H1 (cell line): ENCODE measurements at regions not wholly inside any gene's neighbourhood (a gene's known extent, or its start where the extent isn't known, plus 50 kb on each side); places are given as distances from the start of the nearest gene placed in this dataset.

ENCODE experiments used
- CTCF ChIA-PET: fragments of 300-600 bp; sonication (Branson Sonifier 250); formaldehyde crosslinking; loops from one replicate; lab custom pipeline; 2021; ENCODE audit not compliant: partially characterized antibody; lab: Charles Lee
- POLR2A ChIA-PET: fragments of 300-600 bp; sonication (Branson Sonifier 250); formaldehyde crosslinking; loops from one replicate; lab custom pipeline; 2021; ENCODE audit warnings: inconsistent platforms; ENCODE audit not compliant: partially characterized antibody; lab: Charles Lee
- DNase-seq, 2 experiments: peaks; one replicate each; pipeline versions ENCODE4 v3.0.0 to v3.0.0-alpha.2; 2010 to 2022; ENCODE audit warnings: low spot score in 2 of 2, low read depth in 1 of 2, mixed read lengths in 1 of 2
- FAIRE-seq: peaks from 2 replicates; lab custom pipeline; 2011; peaks lifted over from hg19 to GRCh38; lab: Jason Lieb, UNC
- H2AFZ ChIP-seq: 2 replicates; pipeline ENCODE4 v1.8.1; 2012; ENCODE audit warnings: low read length, inconsistent platforms
- H2AK5ac ChIP-seq: 2 replicates; pipeline ENCODE4 v1.6.1; 2013; ENCODE audit warnings: low read depth, low read length
- H2BK120ac ChIP-seq: replicated peaks from 2 replicates; pipeline ENCODE3; 2013; ENCODE audit warnings: low read depth, low read length, inconsistent platforms
- H2BK12ac ChIP-seq: 2 replicates; pipeline ENCODE4 v1.6.1; 2013; ENCODE audit warnings: low read depth, low read length
- H2BK15ac ChIP-seq: 2 replicates; pipeline ENCODE4 v1.6.1; 2013; ENCODE audit warnings: low read length
- H2BK20ac ChIP-seq: 2 replicates; pipeline ENCODE4 v1.6.1; 2013; ENCODE audit warnings: low read length
- H2BK5ac ChIP-seq: 2 replicates; pipeline ENCODE4 v1.6.1; 2013; ENCODE audit warnings: low read depth, low read length
- H3K14ac ChIP-seq: 2 replicates; pipeline ENCODE4 v1.6.1; 2013; ENCODE audit warnings: inconsistent platforms; ENCODE audit not compliant: insufficient read length
- H3K18ac ChIP-seq: 2 replicates; pipeline ENCODE4 v1.6.1; 2013; ENCODE audit warnings: low read length; ENCODE audit errors: extremely low read depth
- H3K23ac ChIP-seq: 2 replicates; pipeline ENCODE4 v1.6.1; 2013; ENCODE audit warnings: inconsistent platforms; ENCODE audit not compliant: insufficient read length
- H3K23me2 ChIP-seq: 2 replicates; pipeline ENCODE4 v1.6.1; 2013; ENCODE audit warnings: low read depth, low read length
- H3K27ac ChIP-seq: 2 replicates; pipeline ENCODE4 v1.6.1; 2011; ENCODE audit warnings: low read depth, low read length, inconsistent platforms
- H3K27me3 ChIP-seq, 4 experiments: replicated peaks in 1 of 4; 1 replicate in 1 of 4; 2 replicates in 3 of 4; pipeline versions ENCODE4 v1.6.1 to v1.8.1; 2011 to 2013; ENCODE audit warnings: low read length in 3 of 4, mild to moderate bottlenecking in 3 of 4, inconsistent platforms in 2 of 4, mixed read lengths in 2 of 4, moderate library complexity in 1 of 4; ENCODE audit not compliant: control insufficient read depth in 3 of 4, insufficient read depth in 3 of 4; ENCODE audit errors: extremely low read depth in 1 of 4
- H3K36me3 ChIP-seq, 4 experiments: 2 replicates each; pipeline versions ENCODE4 v1.6.1 to v1.8.1; 2011 to 2013; ENCODE audit warnings: mild to moderate bottlenecking in 4 of 4, low read length in 3 of 4, moderate library complexity in 2 of 4, control low read depth in 1 of 4, inconsistent platforms in 1 of 4; ENCODE audit not compliant: insufficient read depth in 4 of 4, control insufficient read depth in 2 of 4
- H3K4ac ChIP-seq: replicated peaks from 2 replicates; pipeline ENCODE3; 2013; ENCODE audit warnings: low read length, low read depth, mixed read lengths, inconsistent platforms; ENCODE audit not compliant: insufficient read length
- H3K4me1 ChIP-seq, 4 experiments: replicated peaks in 1 of 4; 1 replicate in 1 of 4; 2 replicates in 3 of 4; pipeline versions ENCODE4 v1.6.1 to v1.8.1; 2011 to 2013; ENCODE audit warnings: low read length in 3 of 4, inconsistent platforms in 2 of 4, mixed read lengths in 1 of 4; ENCODE audit not compliant: insufficient read depth in 4 of 4, control insufficient read depth in 3 of 4
- H3K4me2 ChIP-seq, 2 experiments: 2 replicates each; pipeline versions ENCODE4 v1.6.1 to v1.8.1; 2011 to 2013; ENCODE audit warnings: low read depth in 2 of 2, low read length in 2 of 2, control low read depth in 1 of 2, inconsistent platforms in 1 of 2, mild to moderate bottlenecking in 1 of 2; ENCODE audit not compliant: insufficient read depth in 1 of 2
- H3K4me3 ChIP-seq, 4 experiments: fragments of 200-600, 300-600 bp in 1 of 4; sonication (generic), shearing (Covaris generic), sonication (Bioruptor Twin) in 1 of 4; 2 replicates each; pipeline versions ENCODE4 v1.5.1 to v1.8.1; 2011 to 2016; ENCODE audit warnings: low read length in 4 of 4, low read depth in 3 of 4, control low read depth in 2 of 4, inconsistent platforms in 2 of 4, mild to moderate bottlenecking in 2 of 4, mixed read lengths in 1 of 4, moderate library complexity in 1 of 4; ENCODE audit not compliant: insufficient read depth in 2 of 4; ENCODE audit errors: extremely low read depth in 1 of 4
- H3K56ac ChIP-seq: replicated peaks from 2 replicates; pipeline ENCODE3; 2013; ENCODE audit warnings: low read depth, mild to moderate bottlenecking, mixed read lengths, low read length, inconsistent platforms; ENCODE audit not compliant: insufficient read length
- H3K79me1 ChIP-seq: 2 replicates; pipeline ENCODE4 v1.6.1; 2013; ENCODE audit warnings: low read depth, low read length, control low read depth
- H3K79me2 ChIP-seq, 2 experiments: 2 replicates each; pipeline versions ENCODE4 v1.6.1 to v1.8.1; 2012 to 2013; ENCODE audit warnings: low read length in 2 of 2, mild to moderate bottlenecking in 2 of 2, inconsistent platforms in 1 of 2; ENCODE audit not compliant: insufficient read depth in 2 of 2, control insufficient read depth in 1 of 2
- H3K9ac ChIP-seq, 4 experiments: replicated peaks in 1 of 4; 1 replicate in 1 of 4; 2 replicates in 3 of 4; pipeline versions ENCODE4 v1.6.1 to v1.8.1; 2011 to 2013; ENCODE audit warnings: low read depth in 3 of 4, low read length in 3 of 4, control low read depth in 2 of 4, mild to moderate bottlenecking in 2 of 4, moderate library complexity in 2 of 4, inconsistent platforms in 1 of 4; ENCODE audit errors: extremely low read depth in 1 of 4
- H3K9me3 ChIP-seq, 2 experiments: 2 replicates each; pipeline versions ENCODE4 v1.6.1 to v1.8.1; 2012 to 2013; ENCODE audit warnings: mild to moderate bottlenecking in 2 of 2, moderate library complexity in 2 of 2, control low read depth in 1 of 2, inconsistent platforms in 1 of 2, low read depth in 1 of 2, low read length in 1 of 2, mixed read lengths in 1 of 2; ENCODE audit not compliant: insufficient read depth in 2 of 2
- H4K20me1 ChIP-seq, 2 experiments: replicated peaks in 1 of 2; 2 replicates each; pipeline versions ENCODE3 to v1.8.1; 2011 to 2013; ENCODE audit warnings: inconsistent platforms in 2 of 2, low read length in 2 of 2, mild to moderate bottlenecking in 1 of 2; ENCODE audit not compliant: insufficient read depth in 2 of 2, control insufficient read depth in 1 of 2
- H4K5ac ChIP-seq: 2 replicates; pipeline ENCODE4 v1.6.1; 2013; ENCODE audit warnings: low read length, low read depth, mixed read lengths, inconsistent platforms; ENCODE audit not compliant: insufficient read length
- H4K8ac ChIP-seq: 2 replicates; pipeline ENCODE4 v1.8.0; 2013; ENCODE audit warnings: mild to moderate bottlenecking, moderate library complexity, low read length, inconsistent platforms; ENCODE audit not compliant: insufficient read depth; ENCODE audit errors: extremely low read depth
- H4K91ac ChIP-seq: replicated peaks from 2 replicates; pipeline ENCODE3; 2013; ENCODE audit warnings: low read length, mixed read lengths, inconsistent platforms; ENCODE audit not compliant: insufficient read length
- TEAD4 ChIP-seq: IDR thresholded peaks from 2 replicates; pipeline ENCODE4 v1.6.1; 2012; ENCODE audit warnings: low read depth, low read length, inconsistent platforms, mixed read lengths
- YY1 ChIP-seq: IDR thresholded peaks from 2 replicates; pipeline ENCODE4 v1.6.1; 2011; ENCODE audit warnings: low read depth, mild to moderate bottlenecking, low read length
- WGBS, 2 experiments: shearing (Covaris generic) in 1 of 2; methylation state at CpG; one replicate each; pipeline versions ENCODE4 v1.1.6 to v1.1.7; 2013 to 2015; ENCODE audit warnings: low lambda C conversion rate in 2 of 2, mixed read lengths in 2 of 2, inconsistent platforms in 1 of 2, low coverage in 1 of 2, missing lambda C conversion rate in 1 of 2; ENCODE audit not compliant: insufficient replicate concordance in 2 of 2, insufficient coverage in 1 of 2, insufficient read length in 1 of 2; ENCODE audit errors: extremely low coverage in 1 of 2, missing lambda C conversion rate in 1 of 2; 5-methylcytosine and 5-hydroxymethylcytosine counted together

GRCh38 chr18:61718944-61719343 lies 173.9 kb downstream of the RNF152 start:
- H3K14ac ChIP-seq, result no peak overlapping the region
- no peak overlapping the region for H3K4me3 ChIP-seq
- ChIA-PET CTCF (interaction anchor here (0.6 to 1.6 kb wide), 2 partner anchors 13 to 97 kb away, joined by 3 to 4 read pairs; no protein-coding TSS in a partner anchor), POLR2A (no interaction called here)
- H2AFZ ChIP-seq, result no peak overlapping the region
- H3K23ac ChIP-seq, result no peak overlapping the region
- H4K5ac ChIP-seq, result no peak overlapping the region
- H4K20me1 ChIP-seq, result no peaks in the 10 kb centered on the region
- H3K23me2 ChIP-seq, result no peaks in the 10 kb centered on the region
- H2BK15ac ChIP-seq, result no peak overlapping the region
- DNase-seq (no peak), FAIRE-seq (no peak)
- no peak overlapping the region for H3K4me2 ChIP-seq
- H3K4ac ChIP-seq, result no peak overlapping the region
- no peak overlapping the region for H2BK120ac ChIP-seq
- no peaks in the 10 kb centered on the region for H3K9me3 ChIP-seq
- peaks cover 0 to 5% (median 3%) of the 10 kb centered on the region in 4 experiments; a peak in 2 of 7 replicates for H3K4me1 ChIP-seq
- H3K79me2 ChIP-seq, result no peaks in the 10 kb centered on the region
- no peak overlapping the region; the same call in 1 of the 2 replicates for H4K8ac ChIP-seq
- H3K56ac ChIP-seq, result no peak overlapping the region
- TF ChIP-seq TEAD4, result peak; percentile 53; the same call in 1 of the 2 replicates
- TF ChIP-seq YY1, result no peak
- no peak overlapping the region for H3K18ac ChIP-seq
- H3K79me1 ChIP-seq, result no peaks in the 10 kb centered on the region
- H2BK12ac ChIP-seq, result no peak overlapping the region
- H4K91ac ChIP-seq, result no peak overlapping the region
- no peak overlapping the region for H3K27ac ChIP-seq
- H3K36me3 ChIP-seq, result no peaks in the 10 kb centered on the region
- H3K9ac ChIP-seq, result no peak overlapping the region
- 55% methylated on average over 3 of the region's 3 CpGs; no CpG with 5 or more reads in 1 of the 2 experiments for WGBS, 2 experiments
- H2AK5ac ChIP-seq, result no peak overlapping the region
- H3K27me3 ChIP-seq, result peaks cover 0 to 1% (median 0%) of the 10 kb centered on the region in 4 experiments; a peak in 1 of 7 replicates
- H2BK20ac ChIP-seq, result no peak overlapping the region
- no peak overlapping the region for H2BK5ac ChIP-seq
